Hematopoietic multipotent progenitor cell treated with erythropoietin and hydrocortisone succinate and interleukin-3 and kit ligand, for 8 days (in vitro differentiated cells): ENCODE measurements at regions not wholly inside any gene's neighbourhood (a gene's known extent, or its start where the extent isn't known, plus 50 kb on each side); places are given as distances from the start of the nearest gene placed in this dataset.

Source experiments
- DNase-seq: peaks from one replicate; pipeline ENCODE4 v3.0.0-alpha.2; 2015

DNA sequence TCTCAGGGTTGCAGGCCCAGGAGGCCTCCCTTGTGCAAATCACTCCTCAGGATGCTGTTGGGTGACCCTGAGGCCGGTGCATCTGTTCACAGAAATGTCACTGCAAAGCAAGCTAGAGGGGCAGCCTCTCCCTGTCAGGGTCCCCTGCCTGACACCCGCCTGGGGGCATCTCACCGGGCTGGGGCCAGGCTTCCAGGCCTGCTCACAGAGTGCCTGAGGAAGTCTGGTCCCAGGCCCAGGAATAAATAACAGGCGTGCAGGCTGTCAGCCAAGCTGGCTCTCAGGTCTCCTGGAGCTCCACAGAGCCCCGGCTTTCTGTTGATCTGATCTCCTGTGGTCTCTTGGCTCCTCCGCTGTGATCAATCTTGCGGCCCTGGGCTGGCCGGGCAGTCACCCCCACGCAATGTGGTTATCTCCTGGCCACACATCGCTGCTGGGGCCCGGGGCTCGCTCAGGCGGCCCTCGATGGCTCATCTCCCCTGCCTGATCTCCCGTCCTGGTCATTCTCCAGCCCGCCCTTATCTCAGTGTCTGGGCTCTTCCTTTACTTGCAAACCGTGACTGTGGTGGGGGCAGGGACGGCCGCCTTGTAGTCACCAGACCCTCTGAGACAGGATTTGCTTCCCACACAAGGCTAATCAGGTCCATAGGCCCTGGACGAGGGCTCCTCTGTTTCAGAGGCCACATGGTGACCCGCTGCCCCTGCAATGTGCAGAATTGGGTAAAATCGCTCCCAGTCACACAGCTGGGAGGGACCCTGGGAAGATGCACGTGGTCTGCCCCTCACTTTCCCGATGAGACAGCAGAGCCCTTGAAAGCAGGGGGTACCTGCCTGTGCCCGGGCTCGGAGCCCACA is 231.2 kb upstream of the GSE1 start:
- peak; percentile 95 for DNase-seq

DNA sequence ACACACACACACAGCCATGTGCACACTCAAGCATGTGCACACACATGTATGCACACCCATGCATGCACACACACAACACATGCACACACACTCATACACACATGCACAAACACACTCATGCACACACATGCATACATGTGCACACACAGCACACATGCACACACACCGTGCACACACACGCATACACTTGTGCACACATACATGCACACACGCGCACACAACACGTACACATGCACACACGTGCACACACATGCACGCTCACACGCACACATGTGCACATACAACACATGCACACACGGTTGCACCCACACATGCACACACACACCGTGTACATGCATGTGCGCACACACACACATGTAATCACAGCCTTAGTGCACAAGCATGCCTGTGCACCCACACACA is 230.4 kb upstream of the GSE1 start:
- no peak for DNase-seq

DNA sequence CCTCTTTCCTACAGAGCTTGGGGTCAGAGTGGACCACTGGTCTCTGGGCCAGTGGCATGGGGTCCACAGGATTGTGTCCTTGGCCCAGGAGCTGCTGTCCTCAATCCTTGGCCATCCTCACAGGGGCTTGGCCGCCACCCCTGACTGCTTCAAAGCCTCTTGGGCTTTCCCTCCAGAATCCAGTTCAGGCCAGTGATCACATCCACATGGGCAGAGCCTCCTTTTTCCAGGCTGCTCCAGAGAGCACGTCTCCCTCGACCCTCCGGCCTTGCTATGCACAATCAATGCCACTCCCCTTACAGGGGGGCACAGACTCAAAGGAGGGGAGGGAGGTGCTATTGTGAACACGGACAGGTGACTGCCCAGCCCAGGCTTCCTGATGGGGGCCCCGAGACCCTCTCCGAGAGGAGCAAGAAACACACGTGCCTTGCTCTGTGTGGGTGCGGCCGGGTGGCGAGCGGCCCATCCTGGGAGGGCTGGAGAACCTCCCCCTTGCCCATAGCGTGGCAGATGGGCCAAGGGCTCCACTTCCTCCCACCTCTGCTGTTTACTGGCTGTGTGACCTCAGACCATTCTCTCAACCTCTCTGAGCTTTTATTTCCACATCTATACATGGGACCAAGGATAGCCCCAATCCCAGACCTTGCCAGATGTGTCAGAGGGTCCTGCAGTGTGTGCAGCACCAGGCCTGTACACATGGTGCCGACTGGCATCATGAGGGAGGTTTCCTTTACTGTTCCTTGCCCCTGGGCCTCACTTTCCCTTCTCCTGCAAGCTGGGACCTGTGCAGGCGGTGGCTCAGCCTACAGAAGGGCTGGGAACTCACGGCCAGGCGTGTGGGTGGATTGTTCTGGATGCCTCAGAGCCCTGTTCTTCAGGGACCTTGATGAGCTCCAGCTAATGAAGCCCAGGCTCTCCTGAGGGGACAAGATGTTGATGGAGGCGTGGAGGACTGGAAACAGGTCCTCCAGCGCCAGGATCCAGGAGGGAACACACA is 229.0 kb upstream of the GSE1 start:
- no peak for DNase-seq

DNA sequence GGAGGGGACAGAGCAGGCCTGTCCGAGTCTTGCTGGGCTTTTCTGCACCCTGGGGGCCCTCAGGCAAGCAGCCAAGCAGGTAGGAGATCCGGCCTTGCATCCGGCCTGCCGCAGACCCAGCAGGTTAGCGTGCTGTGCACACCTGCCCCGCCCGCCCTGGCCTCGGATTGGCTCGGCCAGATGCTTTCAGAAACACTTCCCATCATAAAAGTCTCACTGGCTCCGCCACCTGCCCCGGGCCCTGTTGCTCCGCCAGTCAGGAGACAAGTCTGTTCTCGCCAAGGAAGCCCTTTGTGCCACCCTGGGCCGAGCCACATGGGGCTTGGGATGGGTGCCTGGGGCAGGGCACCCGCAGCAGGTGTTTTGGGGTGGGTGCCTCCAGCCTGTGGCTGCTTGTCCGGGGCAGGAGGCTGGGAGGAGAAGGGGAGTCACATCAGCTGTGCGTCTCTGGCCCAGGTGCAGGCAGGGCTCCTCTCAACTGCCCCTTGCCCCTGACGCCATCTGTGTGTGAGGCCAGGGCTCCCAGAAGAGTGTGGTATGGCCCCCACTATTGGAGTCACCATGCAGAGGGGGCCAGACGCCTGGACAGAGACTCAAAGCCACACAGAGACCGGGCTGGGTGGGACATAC is 228.2 kb upstream of the GSE1 start:
- DNase-seq: no peak

DNA sequence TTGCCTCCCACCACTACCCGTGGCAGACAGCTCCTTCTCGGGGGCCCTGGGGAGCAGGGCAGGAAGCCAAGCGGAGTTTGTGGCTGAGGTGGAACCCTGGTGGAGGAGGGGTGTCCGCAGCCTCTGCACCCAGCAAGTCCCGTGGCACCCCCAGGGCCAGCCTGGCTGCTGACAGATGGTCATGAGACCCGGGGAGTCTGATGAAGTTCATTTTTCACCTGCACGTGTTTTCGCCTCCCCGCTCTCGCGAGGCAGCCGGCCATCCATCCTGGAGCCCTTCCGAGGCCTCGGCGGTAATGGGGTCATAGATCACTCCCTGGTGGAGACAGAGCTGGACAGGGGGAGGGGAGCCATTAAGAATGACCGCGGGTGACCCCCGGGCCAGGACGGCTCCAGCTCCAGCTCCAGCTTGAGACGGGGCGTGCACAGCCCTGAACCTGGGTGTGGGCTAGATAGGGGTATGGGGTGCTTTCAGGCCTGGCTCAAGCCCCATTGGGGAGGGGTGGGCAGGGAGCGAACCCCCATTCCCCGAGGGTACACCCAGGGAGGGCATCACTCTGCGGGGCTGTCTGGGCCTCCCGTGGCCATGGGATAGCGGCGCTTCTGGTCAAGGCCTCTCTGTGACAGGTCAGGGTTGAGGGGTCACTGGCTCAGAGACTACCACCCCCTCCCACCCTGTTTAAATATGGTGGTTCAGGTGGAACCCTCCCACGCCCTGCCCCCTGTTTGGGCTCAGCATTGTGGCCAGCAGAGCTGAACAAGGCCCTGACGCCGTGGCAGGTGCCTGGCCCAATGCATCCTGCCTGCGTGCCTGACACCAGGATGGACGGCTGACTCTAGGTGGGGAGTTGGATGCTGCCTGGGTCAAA is 227.4 kb upstream of the GSE1 start:
- DNase-seq: no peak

DNA sequence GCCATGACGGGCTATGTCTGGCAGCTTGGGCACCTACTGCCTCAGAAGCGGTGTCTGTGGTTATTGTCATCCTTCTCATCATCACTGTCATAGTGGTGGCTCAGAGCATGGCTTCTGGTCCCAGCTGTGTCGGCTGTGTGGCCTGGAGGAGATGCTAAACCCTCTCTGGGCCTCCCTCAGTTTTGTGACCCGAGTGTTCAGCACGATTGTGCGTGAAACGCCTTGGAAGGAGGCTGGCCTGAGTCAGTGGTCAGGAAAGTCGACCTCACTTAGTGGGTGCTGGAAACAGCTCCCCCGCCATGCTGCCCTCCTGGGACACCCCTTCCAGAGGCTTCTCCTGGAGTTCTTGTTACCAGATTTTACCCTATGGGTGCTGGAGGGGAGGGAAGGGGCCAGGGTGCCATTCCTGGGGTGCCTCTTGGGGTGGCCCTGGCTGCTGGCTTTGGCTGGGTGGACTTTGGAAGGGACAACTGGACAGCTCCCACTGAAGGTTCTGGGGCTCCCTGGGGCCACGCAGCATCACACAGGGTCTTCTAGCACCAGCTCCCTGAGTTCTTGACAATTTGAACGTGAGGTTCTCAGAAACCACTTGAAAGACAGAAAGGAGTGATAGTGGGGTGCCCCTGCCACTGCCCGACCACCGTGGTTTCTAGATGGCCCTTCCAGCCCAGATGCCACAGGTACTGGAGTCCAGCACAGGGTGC is 226.5 kb upstream of the GSE1 start:
- no peak for DNase-seq

DNA sequence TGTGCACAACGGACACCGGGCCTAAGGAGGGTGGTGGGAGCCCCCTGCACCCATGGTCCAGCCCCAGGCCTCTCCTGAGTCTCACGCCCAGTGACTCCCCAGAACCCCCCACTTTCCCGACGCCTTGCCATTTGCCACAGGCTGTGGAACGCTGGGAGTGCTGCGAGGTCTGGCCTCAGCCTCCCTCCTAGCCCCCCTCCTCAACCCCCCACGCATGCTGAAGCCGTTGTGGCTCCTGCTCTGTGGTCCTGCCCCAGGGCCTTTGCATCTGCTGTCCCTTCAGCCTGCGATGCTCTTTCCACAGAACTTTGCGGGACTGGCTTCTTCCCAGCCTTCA is 226.0 kb upstream of the GSE1 start:
- no peak for DNase-seq

DNA sequence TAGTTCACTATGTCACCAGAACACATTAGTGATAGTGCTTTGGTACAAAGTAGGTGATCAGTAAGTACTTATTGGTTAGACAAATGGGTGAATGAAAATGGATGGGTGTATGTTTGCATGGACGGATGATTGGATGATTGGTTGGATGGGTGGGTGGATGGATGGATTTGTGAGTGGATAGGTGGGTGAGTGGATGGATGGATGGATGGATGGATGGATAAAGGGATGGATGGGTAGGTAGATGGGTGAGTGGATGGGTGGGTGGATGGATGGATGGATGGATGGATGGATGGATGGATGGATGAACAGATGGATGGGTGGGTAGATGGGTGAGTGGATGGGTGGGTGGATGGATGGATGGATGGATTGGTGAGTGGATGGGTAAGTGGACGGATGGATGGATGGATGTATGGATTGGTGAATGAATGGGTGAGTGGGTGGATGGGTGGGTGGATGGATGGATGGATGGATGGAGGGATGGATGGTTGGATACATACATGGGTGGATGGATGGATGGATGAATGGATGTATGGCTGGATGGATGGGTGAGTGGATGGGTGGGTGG is 225.3 kb upstream of the GSE1 start:
- DNase-seq: no peak

DNA sequence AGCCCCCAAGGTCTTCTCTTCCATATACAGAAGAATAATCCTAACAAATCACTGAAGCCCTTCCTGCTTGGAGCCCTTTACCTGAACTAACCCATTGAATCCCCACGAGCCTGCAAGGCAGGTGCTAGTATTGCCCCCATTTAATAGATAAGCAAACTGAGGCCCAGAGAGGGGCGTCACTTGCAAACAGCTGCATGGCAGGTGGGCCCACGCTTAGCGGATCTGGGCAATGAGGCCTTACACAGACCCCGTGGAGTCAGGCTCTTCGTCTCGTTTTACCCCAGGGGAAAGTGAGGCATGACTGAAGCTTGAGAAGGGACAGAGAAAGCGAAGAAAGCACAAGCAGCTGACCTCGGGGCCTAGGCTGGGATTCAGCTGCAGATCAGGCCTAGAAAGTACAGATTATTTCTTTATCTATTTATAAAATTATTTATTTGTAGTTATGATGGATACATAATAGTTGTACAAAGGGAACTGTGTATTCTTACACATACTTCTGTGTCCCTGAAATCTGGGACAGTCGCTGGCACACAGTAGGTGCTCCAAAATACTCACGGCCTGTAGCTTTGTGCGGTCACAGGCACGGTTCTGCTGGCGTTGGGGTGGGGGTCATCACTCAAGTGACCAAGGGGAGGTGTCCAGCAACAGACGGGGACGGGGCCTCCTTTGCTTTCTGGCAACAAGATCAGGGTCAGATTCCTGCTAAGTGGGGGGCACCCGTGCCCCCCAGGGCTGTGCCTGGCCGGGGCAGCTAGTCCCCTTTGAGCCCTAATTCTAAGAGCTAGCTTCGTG is 223.2 kb upstream of the GSE1 start:
- DNase-seq: no peak

DNA sequence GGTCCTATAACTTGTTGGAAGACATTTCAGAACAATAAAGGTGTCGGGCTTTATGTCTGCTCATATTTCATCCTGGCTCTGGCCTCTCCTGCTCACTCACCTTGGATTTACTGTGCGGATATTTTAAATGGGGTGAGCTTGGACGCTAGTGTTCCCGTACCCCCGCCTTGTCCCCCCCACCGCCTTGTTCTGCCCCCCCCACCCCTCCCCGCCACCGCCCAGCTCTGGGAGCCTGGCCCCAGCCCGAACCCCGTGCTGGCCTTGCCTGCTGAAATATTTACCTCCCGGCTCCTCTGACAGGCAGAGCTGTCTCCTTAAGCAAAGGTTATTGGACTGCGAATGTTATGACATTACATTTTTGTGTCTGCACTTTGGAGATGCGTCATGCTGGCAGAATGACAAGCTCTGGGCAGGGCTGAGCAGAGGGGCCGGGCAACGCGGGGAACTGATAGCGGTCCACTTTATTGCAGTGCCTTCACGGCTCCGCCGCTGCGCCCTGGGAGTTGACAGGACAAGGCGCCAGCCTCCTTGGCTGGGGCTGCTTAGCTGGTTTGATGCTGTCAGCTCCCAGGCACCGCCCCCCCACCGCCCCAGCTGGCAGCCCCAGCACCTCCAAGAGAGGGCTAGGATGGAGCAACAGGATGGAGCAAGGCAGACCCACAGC is 222.5 kb upstream of the GSE1 start:
- DNase-seq: peak; percentile 98

DNA sequence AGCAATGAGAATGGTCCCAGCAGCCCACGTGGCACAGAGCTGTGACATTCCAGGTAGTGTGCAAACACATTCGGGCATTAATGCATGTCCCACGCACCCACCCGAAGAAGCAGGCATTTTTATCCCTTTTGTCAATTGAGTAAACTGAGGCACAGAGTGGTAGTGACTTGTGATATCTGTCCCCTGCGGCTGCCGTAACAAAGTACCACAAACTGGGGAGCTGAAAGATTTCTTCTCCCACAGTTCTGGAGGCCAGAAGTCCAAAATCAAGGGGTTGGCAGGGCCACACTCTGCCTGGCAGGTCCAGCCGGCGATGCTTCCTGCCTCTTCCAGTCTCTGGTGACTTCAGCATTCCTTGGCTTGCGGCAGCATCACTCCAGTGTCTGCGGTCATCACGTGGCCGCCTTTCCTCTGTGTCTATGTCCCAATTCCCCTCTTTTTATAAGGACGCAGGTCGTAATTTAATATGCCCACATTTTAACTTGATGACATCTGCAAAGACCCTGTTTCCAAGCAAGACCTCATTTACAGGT is 221.9 kb upstream of the GSE1 start:
- DNase-seq: no peak

DNA sequence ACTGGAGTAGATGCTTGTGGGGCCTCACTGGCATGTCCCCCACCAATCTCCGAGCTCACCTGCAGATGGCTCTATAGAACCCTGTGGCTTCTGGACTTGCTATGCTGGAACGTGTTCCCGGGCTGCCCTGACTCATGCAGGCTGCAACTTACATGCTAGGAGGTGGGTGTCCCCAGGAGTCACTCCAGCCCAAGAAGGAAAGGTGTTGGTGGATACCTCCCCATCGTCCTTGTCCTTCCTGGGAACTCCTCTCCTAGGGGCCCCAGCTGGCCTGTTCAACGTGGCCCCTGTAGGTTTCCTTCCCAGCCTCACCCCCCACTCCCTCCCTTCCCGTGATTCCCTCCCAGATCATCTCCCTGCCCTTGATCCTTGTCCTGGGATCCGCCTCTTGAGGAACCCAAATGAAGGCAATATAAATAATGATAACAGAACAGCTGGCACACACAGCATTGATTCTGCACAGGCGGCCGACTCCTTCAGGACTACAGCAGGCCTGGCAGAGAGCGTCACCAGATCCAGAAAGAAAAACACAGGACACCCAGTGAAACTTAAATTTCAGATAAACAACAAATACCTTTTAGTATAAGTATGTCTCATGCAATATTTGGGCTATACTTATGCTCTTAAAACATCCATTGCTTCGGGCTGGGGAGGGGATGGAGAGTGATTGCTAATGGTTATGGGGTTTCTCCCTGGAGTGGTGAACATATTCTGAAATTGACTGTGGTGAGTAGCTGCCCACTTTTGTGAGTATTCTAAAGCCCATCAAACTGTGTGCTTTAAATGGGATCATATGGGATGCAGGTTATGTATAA is 221.1 kb upstream of the GSE1 start:
- DNase-seq: no peak

DNA sequence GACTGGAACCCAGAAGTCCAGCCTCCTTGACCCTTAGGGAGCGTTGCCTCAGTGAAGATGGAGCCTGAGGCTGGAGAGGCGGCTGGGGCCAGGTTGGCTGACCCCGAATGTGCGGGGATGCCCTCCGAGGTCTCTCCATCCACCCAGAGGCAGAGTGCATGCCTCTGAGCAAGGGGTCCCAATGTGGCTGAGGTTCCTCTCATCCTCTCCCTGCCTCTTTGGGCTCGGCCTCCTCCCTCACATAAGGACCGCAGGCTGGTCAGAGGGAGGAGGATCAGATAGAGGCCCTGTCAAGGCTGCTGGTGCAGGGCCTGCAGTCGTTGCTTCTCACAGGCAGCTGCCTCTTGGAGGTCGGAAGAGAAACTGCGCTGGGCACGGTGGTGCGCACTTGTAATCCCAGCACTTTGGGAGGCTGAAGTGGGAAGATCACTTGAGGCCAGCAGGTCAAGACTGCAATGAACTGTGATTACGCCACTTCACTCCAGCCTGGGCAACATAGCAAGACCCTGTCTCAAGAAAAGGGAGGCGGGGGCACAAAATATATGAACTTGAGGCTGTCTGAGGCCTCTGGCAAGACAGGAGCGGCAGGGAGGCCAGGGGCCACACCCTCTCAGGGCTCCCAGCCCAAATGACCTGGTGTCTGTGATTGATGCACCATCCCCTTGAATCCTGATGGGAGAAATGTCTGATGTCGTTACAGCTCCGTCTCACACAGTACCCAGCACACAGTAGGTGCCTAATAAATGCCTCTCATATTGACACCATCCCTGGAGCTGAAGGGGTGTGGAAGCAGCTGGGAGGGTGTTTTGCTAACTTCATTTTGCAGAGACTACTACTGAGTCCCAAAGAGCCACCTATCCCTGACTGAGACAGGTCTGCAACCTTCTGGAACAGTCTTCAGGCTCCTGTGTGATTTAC is 220.1 kb upstream of the GSE1 start:
- no peak for DNase-seq

DNA sequence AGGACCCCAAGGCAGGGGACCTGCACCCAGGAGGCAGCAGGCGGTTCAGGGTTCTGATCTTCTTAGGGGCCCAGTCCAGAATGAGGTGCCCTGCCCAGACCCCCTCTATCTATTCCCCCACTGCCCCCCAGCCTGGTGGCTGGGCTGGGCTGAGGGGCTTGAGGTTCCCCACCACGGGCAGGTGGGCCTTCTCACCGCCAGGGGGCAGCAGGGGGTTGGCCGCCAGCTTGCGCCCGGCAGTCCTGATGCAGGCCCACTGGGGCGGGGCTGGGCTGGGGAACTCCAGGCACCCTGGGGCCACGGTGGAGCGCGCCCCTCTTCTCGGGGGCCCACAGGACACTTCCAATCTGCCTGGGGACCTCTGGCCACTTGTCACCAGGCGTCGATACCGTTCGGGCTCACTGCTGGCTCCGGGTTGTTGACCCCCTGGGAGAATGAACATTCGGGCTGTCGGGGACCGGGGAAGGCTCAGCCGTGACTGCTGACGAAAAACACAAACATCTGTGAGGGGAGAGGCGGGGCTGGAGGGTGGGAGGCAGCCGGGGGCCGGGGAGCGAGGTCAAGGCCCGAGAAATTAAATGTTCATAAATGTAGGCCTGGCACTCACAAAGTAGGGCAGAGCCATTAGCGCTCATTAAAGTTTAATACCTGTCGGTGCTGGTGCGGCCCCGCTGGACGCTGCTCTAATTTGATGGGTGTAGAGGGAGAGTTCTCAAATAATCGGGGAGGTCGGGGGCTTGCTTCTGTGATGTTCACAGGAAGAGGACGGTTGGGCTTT is 219.3 kb upstream of the GSE1 start:
- peak; percentile 51 for DNase-seq

DNA sequence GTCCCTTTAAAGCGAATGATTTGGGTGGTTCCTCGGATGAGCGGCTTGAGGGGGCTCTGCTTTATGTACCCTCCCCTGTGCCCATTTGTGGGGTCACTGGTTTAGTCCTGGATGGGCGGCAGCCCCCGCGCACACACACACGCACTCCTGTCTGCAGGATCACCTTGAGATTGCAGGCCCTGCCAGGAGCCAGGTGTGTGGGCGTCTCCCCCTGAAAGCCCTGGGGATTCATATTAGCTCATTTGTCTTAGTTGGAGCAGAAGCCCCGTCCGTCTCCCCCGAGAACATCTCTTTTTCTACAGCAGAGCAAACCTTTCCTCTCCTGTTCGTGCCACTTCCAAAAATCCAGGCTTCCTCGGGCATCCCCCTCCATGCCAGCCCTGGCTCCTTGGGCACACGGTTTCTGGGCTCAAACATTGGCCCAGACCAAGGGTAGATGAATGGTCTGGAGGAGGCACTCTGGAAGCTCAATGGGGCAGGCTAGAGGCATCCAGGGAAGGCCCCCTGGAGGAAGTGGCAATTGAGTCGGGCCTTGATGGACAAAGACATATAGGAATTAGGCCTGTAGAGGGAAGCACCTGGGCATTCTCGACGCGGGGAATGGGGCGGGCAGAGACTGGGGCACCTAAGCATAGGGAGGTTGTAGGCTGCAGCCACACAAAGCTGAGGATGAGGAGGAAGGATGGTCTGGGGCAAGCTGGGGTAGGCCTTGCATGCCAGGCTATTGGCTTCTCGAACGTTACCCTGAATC is 218.5 kb upstream of the GSE1 start:
- no peak for DNase-seq
